ENCODE measurements at regions not wholly inside any gene's neighbourhood (a gene's known extent, or its start where the extent isn't known, plus 50 kb on each side); places are given as distances from the start of the nearest gene placed in this dataset.

DNA sequence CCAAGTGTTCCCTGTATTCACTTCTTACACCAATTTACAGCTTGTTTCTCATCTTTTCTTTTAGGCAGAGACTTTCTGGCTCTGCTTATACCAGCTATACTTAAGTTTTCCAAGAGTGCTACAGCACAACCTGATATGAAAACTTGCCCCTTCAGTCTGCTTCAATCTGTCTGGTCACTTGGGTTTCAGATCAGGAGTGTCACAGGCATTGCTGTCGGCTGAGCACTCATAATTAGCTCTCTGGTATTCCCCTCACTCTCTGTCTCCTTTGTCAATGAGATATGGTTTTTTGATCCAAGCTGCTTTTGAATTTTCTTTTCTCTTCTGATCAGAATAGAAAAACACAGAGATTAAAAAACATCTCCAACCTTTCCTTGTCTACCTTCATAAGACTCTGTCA lies 194.9 kb upstream of the UMPS start:
- TF ChIP-seq CTCF (conservative IDR thresholded peaks at IDR 0.05 in 1 of 2, IDR thresholded peaks at IDR 0.05 in 1 of 2; ENCODE audit: low read depth in 1 of 2, low read length in 2 of 2) = no peak
- no peak for TF ChIP-seq EZH2 (IDR thresholded peaks at IDR 0.05; ENCODE audit: low read length, missing control alignments)

Data from fibroblast of lung (primary cell).